Hippocampal formation (tissue), 2 donors: ENCODE measurements at regions not wholly inside any gene's neighbourhood (a gene's known extent, or its start where the extent isn't known, plus 50 kb on each side); places are given as distances from the start of the nearest gene placed in this dataset.

ENCODE experiments used
- DNase-seq, 2 donors: peaks; one replicate each; lab custom pipeline; 2025; lab: John Stamatoyannopoulos, UW

DNA sequence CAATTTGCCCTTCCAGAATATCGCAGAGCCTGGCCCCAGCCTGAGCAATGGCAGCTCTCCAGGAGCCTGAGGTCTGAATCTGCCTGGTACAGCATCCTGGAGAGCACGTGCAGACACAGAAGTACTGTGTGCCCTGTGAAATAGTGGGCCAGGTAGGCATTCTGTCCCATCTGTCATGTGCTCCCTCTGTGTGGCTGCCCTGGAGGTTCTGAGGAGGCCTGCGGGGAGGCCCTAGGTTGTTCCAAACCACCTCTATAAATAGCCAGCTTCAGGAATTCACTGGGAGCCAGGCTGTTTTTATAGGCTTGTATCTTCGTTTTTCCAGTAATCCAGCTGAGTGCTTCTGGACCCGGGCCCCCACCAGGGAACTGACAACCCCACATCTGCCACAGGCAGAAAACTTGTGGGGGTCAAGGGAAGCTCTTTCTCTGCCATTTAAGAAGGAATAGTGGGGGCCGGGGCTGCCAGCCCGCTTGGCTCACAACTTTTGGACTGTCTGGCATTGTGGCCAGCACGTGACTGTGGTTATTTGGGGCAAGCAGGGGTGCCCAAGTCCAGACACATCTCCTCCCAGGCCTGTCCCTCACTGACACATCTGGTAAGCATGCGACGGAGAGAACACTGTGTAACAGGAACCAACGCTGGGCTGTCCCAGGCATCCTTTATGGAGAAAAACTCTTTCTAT is 356.3 kb upstream of the TNRC6C start:
- no peak for DNase-seq

DNA sequence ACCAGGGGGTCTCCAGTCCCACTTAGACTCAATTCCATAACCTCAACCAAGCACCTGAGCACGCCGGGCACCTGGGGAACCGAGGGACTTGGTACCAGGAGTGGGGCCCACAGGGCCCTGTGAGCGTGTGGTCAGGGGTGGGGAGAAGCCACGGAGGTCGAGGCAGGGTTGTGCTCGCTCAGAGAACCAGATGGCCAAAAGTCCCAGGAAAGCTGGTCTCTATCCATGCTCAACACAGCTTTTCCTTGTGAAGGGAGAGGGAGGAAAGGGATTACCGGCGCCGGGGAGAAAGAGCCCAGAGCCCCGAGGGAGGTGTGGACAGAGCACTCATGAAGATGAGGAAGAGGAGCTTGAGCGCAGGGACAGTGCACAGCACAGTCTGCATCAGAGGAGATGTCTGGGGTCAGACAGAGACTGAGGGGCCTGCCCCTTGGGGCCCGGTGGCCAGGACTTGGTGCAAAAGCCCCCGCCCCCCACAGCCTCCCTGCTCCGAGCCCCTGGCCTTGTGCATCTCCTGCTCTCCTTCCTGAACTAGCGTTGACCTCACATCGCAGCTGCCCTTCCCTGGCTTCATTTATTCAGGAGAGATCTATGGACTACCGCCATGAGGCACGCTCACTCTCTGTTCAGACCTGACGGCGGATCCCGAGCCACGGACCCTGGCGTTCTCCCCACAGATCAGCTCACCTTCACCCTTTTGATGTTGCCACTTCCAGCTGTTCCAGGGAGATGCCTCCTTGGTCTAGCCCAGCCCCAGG is 355.4 kb upstream of the TNRC6C start:
- no peak for DNase-seq

DNA sequence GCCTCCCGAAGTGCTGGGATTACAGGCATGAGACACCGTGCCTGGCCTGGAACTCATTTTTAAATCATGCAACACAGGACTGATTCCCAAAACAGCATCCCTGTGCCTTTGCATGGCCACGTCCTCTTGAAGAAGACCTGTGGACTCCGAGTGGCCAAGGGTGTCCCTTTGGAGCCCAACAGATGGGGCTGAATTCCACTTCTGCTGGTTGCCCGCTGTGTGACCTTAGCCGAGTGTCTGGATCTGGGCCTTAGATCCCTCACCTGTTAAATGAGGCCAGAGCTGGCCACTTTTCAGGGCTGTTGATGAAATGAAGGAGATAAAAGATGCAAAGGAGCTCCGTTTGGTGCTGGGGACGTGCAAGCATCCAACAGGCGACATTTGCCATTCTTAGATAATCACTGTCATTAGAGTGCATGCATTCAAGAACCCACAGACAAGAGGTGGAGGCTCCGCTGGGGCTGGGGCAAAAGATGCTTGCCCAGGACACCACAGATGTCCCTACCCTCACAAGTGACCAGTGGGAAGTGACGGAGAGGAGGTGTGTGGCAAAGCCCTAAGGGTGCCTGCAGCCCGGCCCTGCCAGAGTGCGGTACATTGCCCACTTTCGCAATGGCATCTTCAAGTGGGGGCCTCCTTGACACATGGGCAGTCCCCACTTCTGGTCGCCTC is 354.1 kb upstream of the TNRC6C start:
- no peak for DNase-seq

GRCh38 chr17:77604973-77605313 is 353.6 kb upstream of the TNRC6C start:
- no peak for DNase-seq

DNA sequence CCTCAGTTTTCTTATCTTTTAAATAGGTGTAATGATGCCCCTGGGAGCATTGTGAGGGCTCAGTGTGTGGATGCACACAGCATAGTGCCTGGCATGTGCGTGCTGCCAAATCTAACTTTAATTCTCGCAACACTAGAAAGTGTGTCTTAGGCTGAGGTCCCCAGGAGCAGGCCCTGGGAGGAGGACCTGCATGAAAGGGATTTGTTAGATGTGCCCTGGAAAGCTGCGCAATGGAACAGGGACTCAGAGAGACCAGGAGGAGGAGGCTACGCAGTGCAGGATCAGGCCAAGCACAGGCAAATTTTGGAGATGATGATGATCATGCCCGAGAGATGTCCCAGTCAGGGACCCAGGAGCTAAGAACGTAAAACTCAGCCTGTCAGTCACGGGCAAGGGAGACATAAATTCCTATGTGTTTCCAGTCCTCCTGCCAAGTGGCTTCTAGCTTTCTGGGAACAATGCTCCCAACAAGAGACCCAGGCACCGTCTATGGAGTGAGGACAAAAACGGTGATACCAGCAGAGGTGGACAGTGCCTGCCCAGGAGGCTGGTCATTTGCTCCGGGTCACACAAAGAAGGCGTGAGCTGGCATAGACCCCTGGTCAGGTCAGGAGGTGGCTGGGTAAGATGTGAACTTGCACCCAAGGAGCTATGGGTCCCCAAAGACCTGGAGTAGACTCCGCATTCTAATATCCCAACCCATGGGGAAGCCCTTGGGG is 352.2 kb upstream of the TNRC6C start:
- no peak for DNase-seq

DNA sequence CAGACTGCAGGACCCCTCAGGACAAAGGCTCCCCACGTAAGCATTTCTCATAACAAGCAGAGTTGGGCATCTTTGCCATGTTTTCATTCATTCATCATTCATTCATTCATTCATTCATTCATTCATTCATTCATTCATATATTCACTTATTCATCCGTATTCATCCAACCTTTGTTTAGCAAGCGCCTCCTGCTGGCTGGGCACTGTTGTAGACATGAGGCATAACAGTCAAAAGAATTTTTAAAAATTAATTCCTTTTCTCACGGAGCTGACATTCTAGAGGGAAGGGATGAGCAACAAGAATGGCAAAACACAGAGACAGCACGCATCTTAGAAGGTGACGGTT is 351.7 kb upstream of the TNRC6C start:
- no peak for DNase-seq

- DNase-seq, result no peak
These were observed 350.9 kb upstream of the TNRC6C start for GRCh38 chr17:77607606-77608005.

GRCh38 chr17:77608431-77608830 is 350.1 kb upstream of the TNRC6C start:
- no peak for DNase-seq

DNA sequence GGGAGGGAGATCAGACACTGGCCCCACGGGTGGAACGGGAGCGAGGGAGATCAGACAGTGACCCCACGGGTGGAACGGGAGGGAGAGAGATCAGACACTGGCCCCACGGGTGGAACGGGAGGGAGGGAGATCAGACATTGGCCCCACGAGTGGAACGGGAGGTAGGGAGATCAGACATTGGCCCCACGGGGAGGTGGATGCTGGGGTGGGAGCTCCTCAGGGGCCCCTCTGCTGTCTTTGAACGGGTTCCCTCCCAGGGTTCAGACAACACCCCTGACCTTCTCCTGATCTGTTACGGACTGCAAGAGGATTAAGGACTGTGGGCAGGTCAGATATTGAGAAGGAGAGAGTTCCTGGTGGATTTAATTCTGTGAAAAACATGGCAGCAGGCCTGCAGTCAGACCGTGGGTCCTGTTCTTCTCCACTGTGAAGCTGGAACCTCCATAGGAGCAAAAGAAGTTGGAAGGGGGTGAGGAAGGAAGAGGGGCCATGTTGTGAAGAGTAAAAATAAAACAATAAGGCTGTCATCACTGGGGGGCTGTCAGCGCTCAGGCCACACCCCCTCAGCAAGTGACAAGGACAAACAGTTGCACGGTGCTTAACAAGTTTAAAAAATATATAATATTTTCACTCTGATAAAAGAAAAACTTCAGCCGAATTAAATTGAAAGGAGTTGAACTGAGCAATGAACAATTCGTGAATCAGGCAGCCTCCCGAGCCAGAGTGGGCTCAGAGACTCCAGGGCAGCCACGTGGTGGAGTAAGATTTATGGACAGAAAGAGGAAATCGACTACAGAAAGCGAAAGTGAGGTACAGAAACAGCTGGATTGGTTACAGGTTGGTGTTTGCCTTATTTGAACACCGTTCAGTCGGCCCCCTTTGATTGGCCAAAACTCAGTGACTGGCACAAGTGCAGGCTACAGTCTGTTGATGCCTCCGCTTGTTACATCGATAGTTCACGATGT is 348.7 kb upstream of the TNRC6C start:
- no peak for DNase-seq

DNA sequence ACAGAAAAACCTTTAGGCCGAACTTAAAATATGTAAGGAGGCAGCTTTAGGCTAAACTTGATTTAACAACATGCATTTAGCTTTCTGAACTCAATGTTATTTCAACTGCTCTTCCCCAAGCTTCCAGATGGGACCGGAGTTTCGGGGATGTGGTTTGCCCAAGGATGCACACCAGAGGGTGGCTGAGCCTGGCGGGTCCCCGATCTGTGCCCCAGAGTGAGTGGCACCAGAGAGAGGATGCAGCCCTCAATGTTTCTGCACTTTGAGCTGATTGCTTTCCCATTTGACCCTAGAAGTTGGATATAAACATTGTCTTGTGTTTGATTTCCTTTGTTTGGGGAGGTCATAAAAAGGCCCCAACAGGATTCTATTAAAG is 348.0 kb upstream of the TNRC6C start:
- DNase-seq, result no peak

GRCh38 chr17:77610972-77611521 is 347.5 kb upstream of the TNRC6C start:
- DNase-seq, result no peak

- no peak for DNase-seq
These were observed 346.6 kb upstream of the TNRC6C start for GRCh38 chr17:77611791-77612502.

- DNase-seq, result no peak
These were observed 345.3 kb upstream of the TNRC6C start for GRCh38 chr17:77613218-77613617.

DNA sequence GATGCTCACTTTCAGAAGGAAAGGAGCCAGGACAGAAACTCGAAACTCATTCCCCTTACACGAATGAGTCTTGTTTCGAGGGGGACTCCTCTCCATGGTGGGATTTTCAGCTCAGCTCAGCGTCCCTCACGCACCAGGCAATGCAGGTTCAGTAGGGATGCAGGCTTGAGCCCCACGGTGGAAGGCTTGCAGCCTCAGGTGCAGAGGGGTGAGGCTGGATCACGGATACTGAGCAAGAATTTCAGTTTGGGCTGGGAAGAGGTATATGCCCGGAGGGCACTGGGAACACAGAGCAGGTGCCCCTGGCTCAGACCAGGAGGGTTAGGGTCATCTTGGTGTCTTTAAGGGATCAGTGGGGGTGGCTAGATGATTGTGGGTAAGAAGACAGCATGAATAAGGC is 344.9 kb upstream of the TNRC6C start:
- DNase-seq, result no peak

DNA sequence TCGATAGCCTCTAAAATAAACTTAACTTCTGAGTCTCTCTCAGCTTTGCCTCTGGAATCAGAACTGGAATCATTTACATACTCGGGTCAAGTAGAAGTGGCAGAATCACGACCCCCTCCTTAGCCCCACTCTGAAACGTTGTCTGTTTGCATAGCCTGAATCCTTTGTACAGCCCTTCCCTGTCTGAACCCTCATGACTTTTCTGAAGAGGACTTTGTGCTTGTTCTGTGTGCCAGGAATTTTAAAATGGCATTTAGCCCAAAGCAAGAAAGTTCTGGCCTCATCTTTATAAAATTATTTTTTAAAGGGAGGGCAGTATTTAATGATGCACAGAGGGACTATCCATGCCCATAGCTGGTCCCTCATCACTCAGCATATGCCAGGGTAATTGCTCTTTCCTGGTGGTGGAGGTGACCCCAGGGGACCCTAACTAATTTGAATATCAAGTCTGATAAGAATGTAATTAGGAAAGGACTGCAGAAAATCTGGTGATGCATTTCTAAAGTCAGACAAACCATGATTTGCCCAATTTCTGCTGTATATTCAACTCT is 342.7 kb upstream of the TNRC6C start:
- DNase-seq, result no peak

- no peak for DNase-seq
These were observed 342.2 kb upstream of the TNRC6C start for GRCh38 chr17:77616254-77616731.

- DNase-seq, result no peak
These were observed 341.0 kb upstream of the TNRC6C start for GRCh38 chr17:77617516-77617915.

DNA sequence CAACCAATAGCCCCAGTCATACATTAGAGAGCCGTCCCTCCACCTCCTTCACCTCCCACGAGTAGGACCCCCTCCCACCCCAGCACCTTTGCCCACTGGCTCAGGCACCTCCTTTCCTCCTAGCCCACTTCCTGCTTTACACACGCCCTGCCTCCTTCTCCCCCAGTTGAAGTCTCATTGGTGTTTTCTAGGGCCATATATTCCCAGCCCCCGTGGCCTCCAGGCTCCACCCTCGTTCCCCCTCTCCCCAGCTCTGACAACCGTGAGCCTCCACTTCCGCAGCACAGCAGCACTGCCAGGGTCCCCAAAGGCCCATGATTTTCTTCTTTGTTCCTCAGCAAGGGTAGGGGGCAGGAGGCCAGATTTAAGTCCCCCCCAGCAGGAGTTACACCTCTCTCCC is 340.3 kb upstream of the TNRC6C start:
- DNase-seq, result no peak

DNA sequence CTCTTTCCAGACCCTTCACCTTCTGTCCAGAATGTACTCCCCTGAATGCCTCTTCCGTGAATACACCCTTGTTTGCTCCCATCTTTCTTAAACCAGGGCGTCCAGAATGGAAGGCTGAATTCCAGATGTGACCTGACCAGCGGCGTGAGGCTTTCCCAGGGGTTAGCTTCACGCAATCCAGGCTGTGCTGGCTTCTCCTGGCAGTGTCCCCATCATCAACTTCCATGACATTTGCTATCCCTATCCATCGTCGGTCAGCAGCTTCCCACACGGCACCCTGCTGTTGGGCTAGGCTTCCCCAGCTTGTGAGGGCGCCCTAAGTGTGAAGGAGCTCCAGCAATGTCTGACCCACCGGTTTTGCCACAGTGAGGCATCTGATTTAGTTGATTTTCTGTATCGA is 339.8 kb upstream of the TNRC6C start:
- no peak for DNase-seq

GRCh38 chr17:77619326-77619725 is 339.2 kb upstream of the TNRC6C start:
- DNase-seq, result no peak
